Transverse colon (tissue), 4 donors: ENCODE measurements at regions not wholly inside any gene's neighbourhood (a gene's known extent, or its start where the extent isn't known, plus 50 kb on each side); places are given as distances from the start of the nearest gene placed in this dataset.

Experiments
- DNase-seq: peaks from one replicate; pipeline ENCODE4 v3.0.0-alpha.2; 2019
- H3K27ac ChIP-seq, 4 donors: fragments of 200-600 bp; sonication (generic); 2 replicates each; pipeline ENCODE4 v1.5.1; 2016 to 2018; ENCODE audit warnings: inconsistent platforms in 4 of 4
- H3K27me3 ChIP-seq: fragments of 200-600 bp; sonication (generic); 2 replicates; pipeline ENCODE4 v1.5.1; 2017; ENCODE audit warnings: inconsistent platforms
- H3K36me3 ChIP-seq, 4 donors: fragments of 200-600 bp; sonication (generic); 2 replicates each; pipeline ENCODE4 v1.5.1; 2017 to 2019; ENCODE audit warnings: inconsistent platforms in 4 of 4
- H3K4me1 ChIP-seq, 4 donors: fragments of 200-600 bp; sonication (generic); 2 replicates each; pipeline ENCODE4 v1.5.1; 2017 to 2020; ENCODE audit warnings: inconsistent platforms in 4 of 4
- H3K4me3 ChIP-seq, 4 donors: fragments of 200-600 bp; sonication (generic); 1 replicate in 1 of 4; 2 replicates in 3 of 4; pipeline versions ENCODE4 v1.5.1 to v1.6.1; 2017 to 2019; ENCODE audit warnings: inconsistent platforms in 4 of 4
- H3K9me3 ChIP-seq, 2 donors: fragments of 200-600 bp; sonication (generic); 2 replicates each; pipeline ENCODE4 v1.5.1; 2017 to 2019; ENCODE audit warnings: inconsistent platforms in 2 of 2
- CTCF ChIP-seq, 5 experiments: fragments of 200-600 bp in 3 of 5; fragments of 450-650 bp in 2 of 5; sonication (generic) in 3 of 5; IDR thresholded peaks; 1 replicate in 2 of 5; 2 replicates in 3 of 5; pipeline ENCODE4 v1.5.1; 2016 to 2017; ENCODE audit warnings: antibody characterized with exemption in 5 of 5, inconsistent platforms in 3 of 5, mild to moderate bottlenecking in 2 of 5, moderate library complexity in 1 of 5
- EP300 ChIP-seq: sonication (generic); formaldehyde crosslinking; IDR thresholded peaks from one replicate; pipeline ENCODE4 v1.6.1; 2017; ENCODE audit warnings: antibody characterized with exemption, low read depth
- POLR2A ChIP-seq: fragments of 450-650 bp; IDR thresholded peaks from one replicate; pipeline ENCODE4 v1.6.1; 2016; ENCODE audit warnings: antibody characterized with exemption, mild to moderate bottlenecking, moderate library complexity
- POLR2AphosphoS5 ChIP-seq, 3 donors: sonication (generic); formaldehyde crosslinking; IDR thresholded peaks; one replicate each; pipeline ENCODE4 v1.6.1; 2016; ENCODE audit warnings: antibody characterized with exemption in 3 of 3
- WGBS, 2 donors: methylation state at CpG; one replicate each; pipeline ENCODE4 v1.1.5; 2018; ENCODE audit warnings: low coverage in 1 of 2; 5-methylcytosine and 5-hydroxymethylcytosine counted together
- in situ Hi-C, 4 donors: fragments of 200-750 bp; cut with MboI; loops; one replicate each; pipeline versions ENCODE4 v1.15.0 to v1.15.1; 2017; ENCODE audit warnings: low sequenced_read_pairs in 3 of 4, low pct_ligation_motif_present in 1 of 4, low pct_unique_long_range_greater_than_20kb in 1 of 4
- intact Hi-C: fragments of 100-400 bp; cut with DNase I; formaldehyde crosslinking; loops from one replicate; pipeline ENCODE4 v1.15.1; 2023; ENCODE audit warnings: low total_unique reads

GRCh38 chr11:111148121-111148520 is 97.4 kb upstream of the POU2AF2 start:
- in situ Hi-C loops (no loop called here), intact Hi-C loops (no loop called here)
- 51 to 71% methylated on average over 2 to 3 of the region's 3 CpGs for WGBS, 2 donors

GRCh38 chr11:111137846-111138245 is 107.7 kb upstream of the POU2AF2 start:
- no peaks in the 10 kb centered on the region for H3K9me3 ChIP-seq
- no peak for DNase-seq
- 36 to 47% methylated on average over 1 of the region's 1 CpG for WGBS, 2 donors
- no peaks in the 10 kb centered on the region for H3K4me1 ChIP-seq
- in situ Hi-C loops (no loop called here), intact Hi-C loops (no loop called here)
- no peak for TF ChIP-seq CTCF (IDR thresholded peaks at IDR 0.05)
- TF ChIP-seq POLR2AphosphoS5 (IDR thresholded peaks at IDR 0.05), result no peak
- TF ChIP-seq EP300, result no peak
- TF ChIP-seq POLR2A, result no peak
- no peaks in the 10 kb centered on the region for H3K36me3 ChIP-seq
- H3K27ac ChIP-seq, result no peak overlapping the region
- H3K4me3 ChIP-seq, result no peak overlapping the region
- H3K27me3 ChIP-seq, result no peaks in the 10 kb centered on the region

More at GRCh38 chr11:111148121-111148520, 97.4 kb upstream of the POU2AF2 start:
- H3K27ac ChIP-seq, result no peak overlapping the region
- no peak for TF ChIP-seq POLR2A
- no peak for TF ChIP-seq POLR2AphosphoS5 (IDR thresholded peaks at IDR 0.05)
- no peak for TF ChIP-seq CTCF (IDR thresholded peaks at IDR 0.05)
- TF ChIP-seq EP300, result no peak
- H3K4me3 ChIP-seq, result no peak overlapping the region
- no peaks in the 10 kb centered on the region for H3K27me3 ChIP-seq
- no peaks in the 10 kb centered on the region for H3K36me3 ChIP-seq
- no peaks in the 10 kb centered on the region for H3K9me3 ChIP-seq
- H3K4me1 ChIP-seq, result no peaks in the 10 kb centered on the region
- DNase-seq, result no peak

- WGBS, 2 donors, result 64 to 80% methylated on average over 8 to 11 of the region's 11 CpGs
- intact Hi-C loops (no loop called here), in situ Hi-C loops (no loop called here)
- Histone ChIP-seq H3K4me1 (no peaks in the 10 kb centered on the region), H3K27ac (no peak overlapping the region), H3K36me3 (no peaks in the 10 kb centered on the region), H3K9me3 (no peaks in the 10 kb centered on the region), H3K4me3 (no peak overlapping the region), H3K27me3 (no peaks in the 10 kb centered on the region)
- TF ChIP-seq POLR2AphosphoS5 (IDR thresholded peaks at IDR 0.05), result no peak
- no peak for DNase-seq
Measured at GRCh38 chr11:111135778-111136570, 109.6 kb upstream of the POU2AF2 start.

- DNase-seq, result no peak
- Histone ChIP-seq H3K9me3 (no peaks in the 10 kb centered on the region), H3K27ac (no peak overlapping the region), H3K36me3 (no peaks in the 10 kb centered on the region), H3K4me1 (no peaks in the 10 kb centered on the region), H3K4me3 (no peak overlapping the region), H3K27me3 (no peaks in the 10 kb centered on the region)
- intact Hi-C loops (no loop called here), in situ Hi-C loops (no loop called here)
- 93% methylated on average over 2 of the region's 2 CpGs for WGBS, 2 donors
- TF ChIP-seq CTCF (IDR thresholded peaks at IDR 0.05) (no peak), POLR2A (no peak), EP300 (no peak), POLR2AphosphoS5 (IDR thresholded peaks at IDR 0.05) (no peak)
Measured at GRCh38 chr11:111135101-111135500, 110.4 kb upstream of the POU2AF2 start.
